Neural crest cell (in vitro differentiated cells): ENCODE measurements at regions not wholly inside any gene's neighbourhood (a gene's known extent, or its start where the extent isn't known, plus 50 kb on each side); places are given as distances from the start of the nearest gene placed in this dataset.

Experiments used
- DNase-seq: peaks from one replicate; pipeline ENCODE4 v3.0.0; 2021; ENCODE audit warnings: low read depth, mixed read lengths, low spot score
- H3K27ac Mint-ChIP-seq: one replicate; pipeline ENCODE4 v1.8.0; 2021; ENCODE audit warnings: mild to moderate bottlenecking, mixed read lengths; ENCODE audit not compliant: unreplicated experiment
- H3K27me3 Mint-ChIP-seq: 2 replicates; pipeline ENCODE4 v1.8.0; 2021; ENCODE audit warnings: low read depth, mild to moderate bottlenecking, mixed read lengths
- H3K36me3 Mint-ChIP-seq: 2 replicates; pipeline ENCODE4 v1.8.0; 2021; ENCODE audit warnings: low read depth, mild to moderate bottlenecking, mixed read lengths
- H3K4me1 Mint-ChIP-seq: 2 replicates; pipeline ENCODE4 v1.8.0; 2021; ENCODE audit warnings: mixed read lengths
- H3K4me3 Mint-ChIP-seq: one replicate; pipeline ENCODE4 v1.8.0; 2021; ENCODE audit warnings: mild to moderate bottlenecking, mixed read lengths
- H3K9me3 Mint-ChIP-seq: 2 replicates; pipeline ENCODE4 v1.8.0; 2021; ENCODE audit warnings: mixed read lengths
- TF ChIP-seq, protein P1 (sequence below): fragments of 200-600 bp; sonication (generic); conservative IDR thresholded peaks from 2 replicates; pipeline ENCODE4 v1.5.0; 2021; ENCODE audit warnings: antibody characterized with exemption, mild to moderate bottlenecking

- Mint-ChIP-seq H3K4me1 (peaks cover 3% of the 10 kb centered on the region), H3K27me3 (peaks cover 3% of the 10 kb centered on the region), H3K9me3 (no peaks in the 10 kb centered on the region), H3K36me3 (no peaks in the 10 kb centered on the region), H3K27ac (no peak overlapping the region), H3K4me3 (no peak overlapping the region)
- TF ChIP-seq, protein P1, sequence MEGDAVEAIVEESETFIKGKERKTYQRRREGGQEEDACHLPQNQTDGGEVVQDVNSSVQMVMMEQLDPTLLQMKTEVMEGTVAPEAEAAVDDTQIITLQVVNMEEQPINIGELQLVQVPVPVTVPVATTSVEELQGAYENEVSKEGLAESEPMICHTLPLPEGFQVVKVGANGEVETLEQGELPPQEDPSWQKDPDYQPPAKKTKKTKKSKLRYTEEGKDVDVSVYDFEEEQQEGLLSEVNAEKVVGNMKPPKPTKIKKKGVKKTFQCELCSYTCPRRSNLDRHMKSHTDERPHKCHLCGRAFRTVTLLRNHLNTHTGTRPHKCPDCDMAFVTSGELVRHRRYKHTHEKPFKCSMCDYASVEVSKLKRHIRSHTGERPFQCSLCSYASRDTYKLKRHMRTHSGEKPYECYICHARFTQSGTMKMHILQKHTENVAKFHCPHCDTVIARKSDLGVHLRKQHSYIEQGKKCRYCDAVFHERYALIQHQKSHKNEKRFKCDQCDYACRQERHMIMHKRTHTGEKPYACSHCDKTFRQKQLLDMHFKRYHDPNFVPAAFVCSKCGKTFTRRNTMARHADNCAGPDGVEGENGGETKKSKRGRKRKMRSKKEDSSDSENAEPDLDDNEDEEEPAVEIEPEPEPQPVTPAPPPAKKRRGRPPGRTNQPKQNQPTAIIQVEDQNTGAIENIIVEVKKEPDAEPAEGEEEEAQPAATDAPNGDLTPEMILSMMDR = no peak
- DNase-seq = no peak
These were observed 706.5 kb downstream of the MED13L start for GRCh38 chr12:115571027-115571426.

DNA sequence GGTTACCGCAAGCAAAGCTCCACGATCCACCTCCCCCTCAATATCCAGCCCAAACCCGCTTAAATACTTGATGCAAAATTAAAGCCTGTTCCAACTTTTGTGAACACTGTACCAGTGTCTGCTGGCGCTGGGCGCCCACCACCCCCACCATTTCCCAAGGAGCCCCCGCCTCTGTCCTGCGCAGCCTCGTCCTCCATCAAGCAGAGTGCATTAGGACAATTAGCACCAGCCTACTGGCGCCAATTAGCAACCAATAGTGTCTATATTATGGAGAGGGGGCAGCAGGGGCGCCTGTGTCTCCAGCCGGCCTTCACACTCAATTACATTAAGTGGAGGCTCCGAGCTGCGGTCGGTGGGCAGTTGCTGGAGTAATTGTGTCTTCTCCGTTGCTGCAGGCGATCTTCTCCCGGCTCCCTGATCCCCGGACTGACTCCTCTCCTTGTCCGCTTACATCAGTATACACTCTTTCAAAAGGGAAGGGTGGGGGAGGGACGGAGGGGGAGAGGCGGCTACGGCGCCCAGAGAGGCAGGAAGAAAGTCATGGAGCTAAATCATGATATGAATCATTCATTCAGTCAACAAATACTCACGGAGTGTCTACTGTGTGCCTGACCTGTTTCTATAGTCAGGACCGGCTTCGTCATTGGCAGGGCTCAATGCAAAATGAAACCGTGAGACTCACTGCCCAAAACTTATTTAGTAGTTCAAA lies 707.3 kb downstream of the MED13L start:
- Mint-ChIP-seq H3K36me3 (no peaks in the 10 kb centered on the region), H3K9me3 (no peaks in the 10 kb centered on the region), H3K4me3 (no peak overlapping the region), H3K27ac (no peak overlapping the region), H3K27me3 (no peaks in the 10 kb centered on the region), H3K4me1 (peaks cover 3% of the 10 kb centered on the region)
- TF ChIP-seq, protein P1 = no peak
- DNase-seq = no peak

- H3K27ac Mint-ChIP-seq = no peak overlapping the region
- no peak for DNase-seq
- H3K4me3 Mint-ChIP-seq = no peak overlapping the region
- no peaks in the 10 kb centered on the region for H3K36me3 Mint-ChIP-seq
- TF ChIP-seq, protein P1 = no peak
- H3K27me3 Mint-ChIP-seq = no peaks in the 10 kb centered on the region
- no peaks in the 10 kb centered on the region for H3K9me3 Mint-ChIP-seq
- H3K4me1 Mint-ChIP-seq = peaks cover 3% of the 10 kb centered on the region
These were observed 708.0 kb downstream of the MED13L start for GRCh38 chr12:115569345-115570068.

GRCh38 chr12:115558281-115558680 lies 719.2 kb downstream of the MED13L start:
- Mint-ChIP-seq H3K27ac (no peak overlapping the region), H3K4me1 (peaks cover 4% of the 10 kb centered on the region), H3K36me3 (peaks cover 2% of the 10 kb centered on the region), H3K9me3 (peaks cover 2% of the 10 kb centered on the region), H3K4me3 (no peak overlapping the region), H3K27me3 (no peaks in the 10 kb centered on the region)
- TF ChIP-seq, protein P1 = no peak
- DNase-seq = no peak

DNA sequence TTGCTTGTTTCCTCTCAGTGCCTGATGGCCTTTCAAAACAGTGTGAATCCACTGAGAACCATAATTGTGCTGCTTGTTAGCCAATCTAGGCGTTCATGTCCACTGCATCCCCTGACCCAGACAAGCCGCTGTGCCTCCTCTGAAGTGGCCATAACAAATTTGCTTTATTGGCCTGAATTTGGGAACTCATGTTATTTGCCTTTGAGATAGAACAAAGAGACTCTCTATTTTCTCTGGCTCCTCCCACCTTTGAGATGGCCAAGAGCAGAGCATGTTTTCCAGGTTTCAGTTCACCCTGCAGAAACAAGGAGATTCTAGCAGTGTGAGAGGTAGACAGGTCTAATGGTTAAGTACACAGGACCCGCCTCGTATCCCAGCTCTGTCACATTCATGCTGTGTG lies 723.9 kb downstream of the MED13L start:
- Mint-ChIP-seq H3K4me3 (no peak overlapping the region), H3K27ac (no peak overlapping the region), H3K36me3 (peaks cover 2% of the 10 kb centered on the region), H3K9me3 (peaks cover 2% of the 10 kb centered on the region), H3K27me3 (no peaks in the 10 kb centered on the region), H3K4me1 (peaks cover 4% of the 10 kb centered on the region)
- DNase-seq = no peak
- TF ChIP-seq, protein P1 = no peak
